ENCODE measurements at regions not wholly inside any gene's neighbourhood (a gene's known extent, or its start where the extent isn't known, plus 50 kb on each side); places are given as distances from the start of the nearest gene placed in this dataset.

- CTCF ChIA-PET: no interaction called here
- H3K27ac Mint-ChIP-seq: no peak overlapping the region
- no peak overlapping the region for H3K4me3 Mint-ChIP-seq
- Histone ChIP-seq H3K4me1 (ENCODE audit: control insufficient read depth in 2 of 2, insufficient read depth in 2 of 2, low read length in 2 of 2) (no peaks in the 10 kb centered on the region), H3K27ac (ENCODE audit: low read length in 2 of 2) (no peak overlapping the region), H4K20me1 (ENCODE audit: control insufficient read depth, insufficient read depth, low read length, poor library complexity, severe bottlenecking) (no peaks in the 10 kb centered on the region), H3K4me3 (ENCODE audit: control extremely low read depth in 1 of 5, extremely low read depth in 1 of 5, insufficient read depth in 1 of 5, low read depth in 2 of 5, low read length in 4 of 5) (no peak overlapping the region), H3K9me3 (ENCODE audit: control extremely low read depth in 1 of 3, control insufficient read depth in 2 of 3, insufficient read depth in 1 of 3, low read length in 2 of 3) (no peaks in the 10 kb centered on the region), H3K9ac (ENCODE audit: low read length) (no peak overlapping the region), H3K36me3 (replicated peaks in 1 of 2; ENCODE audit: control extremely low read depth in 1 of 2, control insufficient read depth in 1 of 2, extremely low read depth in 1 of 2, insufficient read depth in 2 of 2, low read length in 1 of 2) (no peaks in the 10 kb centered on the region), H3K4me2 (replicated peaks; ENCODE audit: low read depth, low read length, poor library complexity, severe bottlenecking) (no peak overlapping the region), H2AFZ (ENCODE audit: insufficient read depth, low read depth, low read length, poor library complexity, severe bottlenecking) (no peak overlapping the region), H3K79me2 (ENCODE audit: control insufficient read depth, insufficient read depth, low read length) (no peaks in the 10 kb centered on the region), H3K27me3 (replicated peaks in 1 of 4; ENCODE audit: control extremely low read depth in 1 of 4, control insufficient read depth in 3 of 4, insufficient read depth in 4 of 4, low read length in 3 of 4) (no peaks in the 10 kb centered on the region)
- ATAC-seq (ENCODE audit: low read depth): no peak
- 92% methylated on average over 4 of the region's 4 CpGs for WGBS (ENCODE audit: insufficient coverage)
- intact Hi-C loops (cut with micrococcal nuclease): no loop called here
- peaks cover 5% of the 10 kb centered on the region for H3K27me3 Mint-ChIP-seq
- DNase-seq: no peak
- TF ChIP-seq EZH2 (IDR thresholded peaks at IDR 0.05; ENCODE audit: borderline replicate concordance, insufficient read depth, low read depth, low read length, poor library complexity, severe bottlenecking): no peak
- no peak for TF ChIP-seq CTCF (IDR thresholded peaks at IDR 0.05)
- H3K4me1 Mint-ChIP-seq: no peaks in the 10 kb centered on the region
- POLR2A ChIA-PET: no interaction called here
- no peaks in the 10 kb centered on the region for H3K9me3 Mint-ChIP-seq (ENCODE audit: insufficient read depth)
These were observed 88.2 kb upstream of the TMEM72 start for GRCh38 chr10:44822966-44823365.

GRCh38 chr10:44824607-44825006, 86.5 kb upstream of the TMEM72 start:
- H3K4me1 Mint-ChIP-seq: no peaks in the 10 kb centered on the region
- WGBS (ENCODE audit: insufficient coverage): 92% methylated on average over 4 of the region's 4 CpGs
- H3K9me3 ChIP-seq (ENCODE audit: control extremely low read depth in 1 of 3, control insufficient read depth in 2 of 3, insufficient read depth in 1 of 3, low read length in 2 of 3): no peaks in the 10 kb centered on the region
- no peak overlapping the region for H3K4me3 ChIP-seq (ENCODE audit: control extremely low read depth in 1 of 5, extremely low read depth in 1 of 5, insufficient read depth in 1 of 5, low read depth in 2 of 5, low read length in 4 of 5)
- H3K79me2 ChIP-seq (ENCODE audit: control insufficient read depth, insufficient read depth, low read length): no peaks in the 10 kb centered on the region
- ChIA-PET CTCF (no interaction called here), POLR2A (no interaction called here)
- H4K20me1 ChIP-seq (ENCODE audit: control insufficient read depth, insufficient read depth, low read length, poor library complexity, severe bottlenecking): no peaks in the 10 kb centered on the region
- H3K27ac ChIP-seq (ENCODE audit: low read length in 2 of 2): no peak overlapping the region
- no peak for ATAC-seq (ENCODE audit: low read depth)
- no peaks in the 10 kb centered on the region for H3K27me3 ChIP-seq (replicated peaks in 1 of 4; ENCODE audit: control extremely low read depth in 1 of 4, control insufficient read depth in 3 of 4, insufficient read depth in 4 of 4, low read length in 3 of 4)
- no peak overlapping the region for H3K4me3 Mint-ChIP-seq
- H3K36me3 ChIP-seq (replicated peaks in 1 of 2; ENCODE audit: control extremely low read depth in 1 of 2, control insufficient read depth in 1 of 2, extremely low read depth in 1 of 2, insufficient read depth in 2 of 2, low read length in 1 of 2): no peaks in the 10 kb centered on the region
- H3K4me1 ChIP-seq (ENCODE audit: control insufficient read depth in 2 of 2, insufficient read depth in 2 of 2, low read length in 2 of 2): no peaks in the 10 kb centered on the region
- H3K4me2 ChIP-seq (replicated peaks; ENCODE audit: low read depth, low read length, poor library complexity, severe bottlenecking): no peak overlapping the region
- intact Hi-C loops (cut with micrococcal nuclease): no loop called here
- no peak overlapping the region for H2AFZ ChIP-seq (ENCODE audit: insufficient read depth, low read depth, low read length, poor library complexity, severe bottlenecking)
- no peak for TF ChIP-seq EZH2 (IDR thresholded peaks at IDR 0.05; ENCODE audit: borderline replicate concordance, insufficient read depth, low read depth, low read length, poor library complexity, severe bottlenecking)
- TF ChIP-seq CTCF (IDR thresholded peaks at IDR 0.05): no peak
- DNase-seq: no peak
- no peak overlapping the region for H3K27ac Mint-ChIP-seq
- H3K27me3 Mint-ChIP-seq: peaks cover 6% of the 10 kb centered on the region
- no peak overlapping the region for H3K9ac ChIP-seq (ENCODE audit: low read length)
- H3K9me3 Mint-ChIP-seq (ENCODE audit: insufficient read depth): no peaks in the 10 kb centered on the region

Data from B cell (primary cell).